ENCODE measurements at regions not wholly inside any gene's neighbourhood (a gene's known extent, or its start where the extent isn't known, plus 50 kb on each side); places are given as distances from the start of the nearest gene placed in this dataset.

DNA sequence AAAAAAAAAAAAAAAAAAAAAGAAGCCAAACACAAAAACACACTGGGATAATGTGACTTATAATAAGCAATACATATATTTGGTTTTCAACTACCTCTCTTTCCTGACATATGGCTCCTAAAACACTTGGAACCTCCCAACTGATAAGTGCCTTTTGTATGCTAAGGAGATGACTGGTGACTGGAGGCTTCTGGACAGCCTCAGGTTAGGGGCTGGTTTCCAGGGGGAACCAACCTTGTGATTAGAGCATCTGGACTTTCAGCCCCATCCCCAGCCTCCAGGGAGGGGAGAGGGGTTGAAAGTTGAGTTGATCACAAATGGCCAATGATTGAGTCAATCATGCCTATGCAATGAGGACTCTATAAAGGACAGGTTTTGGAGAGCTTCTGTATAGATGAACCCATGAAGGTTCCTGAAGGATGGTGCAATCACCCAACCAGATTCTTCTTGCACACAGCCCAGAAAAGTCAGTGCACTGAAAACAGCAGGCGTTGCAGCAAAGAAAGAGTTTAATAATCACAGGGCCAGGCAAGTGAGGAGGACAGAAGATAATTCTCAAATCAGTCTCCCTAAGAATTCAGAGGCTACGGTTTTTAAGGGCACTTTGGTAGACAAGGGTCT lies 276.7 kb downstream of the AUH start:
- TF ChIP-seq CTCF (IDR thresholded peaks at IDR 0.05; ENCODE audit: insufficient read depth, low read length) (no peak), POLR2AphosphoS5 (IDR thresholded peaks at IDR 0.05; ENCODE audit: low read depth) (no peak), REST (IDR thresholded peaks at IDR 0.05; ENCODE audit: insufficient replicate concordance, low read depth) (no peak), GABPA (IDR thresholded peaks at IDR 0.05; ENCODE audit: low read depth) (no peak)

Measured in HL-60 (cell line).